ENCODE measurements at regions not wholly inside any gene's neighbourhood (a gene's known extent, or its start where the extent isn't known, plus 50 kb on each side); places are given as distances from the start of the nearest gene placed in this dataset.

DNA sequence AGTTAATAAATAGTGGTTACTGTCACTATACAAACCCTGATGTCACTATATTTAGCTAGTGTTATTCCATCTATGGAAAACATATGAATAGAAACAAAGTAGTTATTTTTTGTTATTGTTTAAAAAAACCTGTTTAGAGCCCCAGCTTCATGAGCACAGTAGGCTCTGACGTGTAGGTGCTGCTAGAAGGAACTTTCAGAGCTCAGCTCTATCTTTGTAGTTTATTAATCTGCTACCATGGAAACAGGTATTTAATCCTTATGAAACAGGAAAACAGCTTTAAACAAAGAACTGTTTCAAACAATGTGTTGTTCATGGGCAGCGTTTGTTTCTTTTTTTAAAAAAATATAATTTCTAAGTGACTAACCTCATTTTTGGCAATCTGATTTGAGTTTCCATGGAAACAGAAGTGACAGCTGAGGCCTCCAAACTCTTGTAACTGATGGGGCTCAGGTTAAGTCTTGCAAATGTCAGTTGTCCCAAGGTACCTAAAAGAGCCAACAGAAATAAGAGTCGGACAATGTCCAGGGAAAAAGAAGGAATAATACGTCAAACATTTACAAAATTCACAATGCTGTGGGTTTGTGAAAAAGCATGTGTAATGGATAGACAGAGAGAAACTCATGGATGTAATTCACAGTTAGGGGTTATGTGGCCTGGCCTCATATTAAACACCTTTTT, 162.0 kb upstream of the C21orf91 start:
- DNase-seq (ENCODE audit: low read depth in 2 of 2): no peak

DNA sequence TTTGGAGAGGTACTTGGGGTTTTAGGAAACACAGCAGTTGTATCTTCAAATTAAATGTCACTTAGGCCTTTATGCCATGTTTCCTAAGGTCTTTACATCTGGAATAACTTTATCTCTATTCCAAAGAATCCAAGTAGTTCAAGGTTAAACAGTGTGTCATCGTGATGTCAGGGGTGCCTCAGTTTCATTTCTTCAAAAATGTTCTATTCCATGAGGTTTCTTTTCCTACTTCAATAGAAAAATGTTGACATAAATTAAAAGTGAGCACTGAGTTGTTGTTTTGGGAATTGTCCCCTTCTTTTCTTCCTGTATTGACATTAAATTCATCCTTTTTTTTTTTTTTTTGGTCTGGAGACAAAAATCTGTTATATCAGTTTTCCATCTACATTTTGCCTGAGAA, 160.6 kb upstream of the C21orf91 start:
- DNase-seq (ENCODE audit: low read depth in 2 of 2): no peak

DNA sequence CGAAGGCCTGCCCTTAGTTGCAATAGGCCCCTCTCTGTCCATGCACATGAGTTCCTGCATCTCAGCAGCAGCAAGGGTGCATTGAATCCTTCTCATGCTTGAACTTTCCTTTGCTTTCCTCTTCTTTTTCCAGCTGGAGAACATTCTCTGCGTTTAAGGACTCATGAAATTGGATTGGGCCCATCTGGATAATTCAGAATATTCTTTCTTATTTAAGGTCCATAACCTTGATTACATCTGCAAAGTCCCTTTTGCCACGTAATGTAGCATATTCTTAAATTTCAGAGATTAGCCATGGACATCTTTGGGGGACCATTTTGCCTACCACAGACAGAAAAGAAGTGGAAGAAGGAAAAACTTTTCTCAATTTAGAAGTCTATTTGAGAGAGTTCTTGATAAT, 159.7 kb upstream of the C21orf91 start:
- no peak for DNase-seq (ENCODE audit: low read depth in 2 of 2)

DNA sequence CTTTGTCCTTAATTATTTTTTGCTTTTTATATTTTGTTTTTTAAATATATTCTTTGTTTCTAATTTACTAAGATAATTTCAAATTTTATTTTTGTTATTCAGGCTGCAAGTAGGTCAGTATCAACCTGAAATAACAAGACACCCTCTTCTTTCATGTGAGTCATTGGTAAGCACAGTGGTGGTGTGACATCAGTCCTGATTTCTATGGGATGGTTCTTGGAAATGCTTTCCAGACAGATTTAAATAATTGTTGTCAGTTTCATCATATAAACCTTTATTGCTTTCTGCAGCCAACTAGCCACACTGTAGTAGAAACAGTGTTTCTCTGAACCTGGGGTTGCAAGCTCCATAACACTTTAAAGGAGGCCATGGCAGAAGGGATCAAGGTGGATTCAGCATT, 157.5 kb upstream of the C21orf91 start:
- no peak for DNase-seq (ENCODE audit: low read depth in 2 of 2)

DNA sequence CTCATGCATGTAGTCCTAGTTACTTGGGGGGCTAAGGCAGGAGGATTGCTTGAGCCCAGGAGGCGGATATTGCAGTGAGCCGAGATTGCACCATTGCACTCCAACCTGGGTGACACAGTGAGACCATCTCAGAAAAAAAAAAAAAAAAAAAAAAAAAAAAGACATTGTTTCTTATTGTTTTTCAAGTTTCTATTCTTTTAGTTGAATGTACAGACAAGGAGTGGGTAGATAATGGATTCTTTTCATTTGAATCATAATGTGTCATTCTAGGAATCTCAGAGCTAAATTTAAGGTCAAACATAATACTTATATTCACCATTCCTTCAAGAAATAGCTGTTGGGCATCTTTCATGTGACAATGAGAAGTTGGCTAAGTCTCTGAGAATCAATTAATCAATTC, 157.0 kb upstream of the C21orf91 start:
- DNase-seq (ENCODE audit: low read depth in 2 of 2): no peak

DNA sequence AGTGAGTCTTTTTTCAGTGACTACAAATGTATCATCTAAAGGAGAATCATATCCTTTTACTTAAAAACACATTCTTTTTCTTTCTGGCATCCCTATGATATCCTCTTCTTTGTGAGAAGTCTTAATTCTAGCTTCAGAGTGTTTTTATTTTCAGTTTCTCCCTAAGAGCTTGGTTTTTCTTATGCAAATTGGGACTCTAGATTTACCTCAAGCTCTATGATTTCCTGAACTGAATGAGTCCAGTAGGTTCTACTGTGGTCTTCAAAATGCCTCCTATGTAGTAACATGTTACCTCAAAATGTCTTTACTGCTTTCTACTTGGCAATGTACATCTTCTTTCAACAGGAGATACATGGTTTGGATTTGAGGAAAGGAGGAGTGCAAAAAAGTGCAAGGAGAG, 148.2 kb upstream of the C21orf91 start:
- DNase-seq (ENCODE audit: low read depth in 2 of 2): no peak

DNA sequence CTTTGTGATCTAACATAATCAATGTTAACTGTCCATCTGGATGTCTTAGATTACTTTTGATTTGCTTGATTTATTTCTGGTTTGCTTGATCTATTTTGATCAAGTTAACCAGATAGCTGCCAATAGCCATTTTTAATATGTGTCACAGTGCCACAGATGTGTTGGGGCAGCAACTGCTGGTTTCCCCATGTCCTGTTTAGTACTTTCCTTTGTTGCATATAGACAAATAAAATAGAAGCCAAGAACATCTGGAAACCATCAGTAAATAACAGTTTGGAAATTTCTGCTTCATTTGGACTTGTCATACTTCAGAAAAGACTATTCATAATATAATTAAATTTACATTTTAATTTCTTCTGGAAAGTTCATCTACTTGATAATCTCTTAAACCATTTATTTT, 145.6 kb upstream of the C21orf91 start:
- DNase-seq (ENCODE audit: low read depth in 2 of 2): no peak

DNA sequence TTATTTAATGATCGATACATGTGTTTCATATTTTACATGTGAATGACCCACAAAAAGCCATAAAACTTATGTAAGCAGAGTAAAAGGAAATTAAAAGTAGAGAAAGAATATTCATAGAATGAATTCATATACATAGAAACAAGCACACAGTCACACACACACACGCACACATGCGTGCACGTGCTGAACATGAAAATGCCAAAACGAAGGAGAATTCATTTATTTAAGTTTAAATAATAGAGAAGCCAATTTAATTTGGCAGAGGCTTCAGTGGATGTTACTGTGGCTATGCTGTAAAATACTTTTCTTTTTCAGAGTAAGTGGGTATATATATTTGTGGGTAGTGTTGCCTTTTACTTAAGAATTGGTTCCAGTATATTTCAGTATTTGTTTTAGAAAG, 145.0 kb upstream of the C21orf91 start:
- no peak for DNase-seq (ENCODE audit: low read depth in 2 of 2)

DNA sequence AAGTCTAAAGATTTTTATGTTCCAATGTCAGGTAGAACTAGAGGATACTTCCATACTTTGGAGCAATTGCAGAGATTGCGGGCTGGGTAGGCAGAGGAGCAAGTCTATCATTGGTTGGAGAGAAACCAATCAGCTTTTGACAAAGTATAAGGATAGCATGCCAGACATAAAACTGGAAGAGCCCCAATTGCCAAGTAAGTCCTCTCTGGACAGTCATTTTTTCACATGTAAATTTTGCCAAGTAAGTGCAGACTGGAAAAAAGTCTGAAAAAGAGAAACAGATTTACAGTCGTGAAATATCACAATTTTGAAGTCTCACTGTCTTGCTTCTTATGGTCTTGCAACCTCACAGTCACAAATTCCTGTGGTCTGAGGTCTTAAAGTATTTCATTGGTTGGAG, 131.4 kb upstream of the C21orf91 start:
- DNase-seq (ENCODE audit: low read depth in 2 of 2): no peak

DNA sequence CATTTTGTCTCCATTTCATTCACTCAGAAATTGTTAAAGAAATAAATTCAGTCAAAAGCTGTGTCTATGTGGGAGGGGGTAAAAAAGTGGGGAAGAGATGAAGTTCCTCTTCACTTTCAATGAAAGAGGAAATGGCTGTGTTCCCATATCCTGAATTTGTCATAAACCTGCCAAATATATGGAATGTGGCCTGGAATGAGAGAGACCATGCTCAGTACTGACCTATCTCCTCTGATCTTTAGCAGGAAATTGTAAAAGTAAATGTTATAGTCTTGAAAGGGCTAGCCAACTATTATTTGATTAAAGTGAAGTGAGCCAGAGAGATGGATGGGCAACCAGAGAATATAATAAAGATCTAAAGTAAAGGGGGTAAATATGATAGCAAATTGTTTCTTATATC, 130.3 kb upstream of the C21orf91 start:
- no peak for DNase-seq (ENCODE audit: low read depth in 2 of 2)

DNA sequence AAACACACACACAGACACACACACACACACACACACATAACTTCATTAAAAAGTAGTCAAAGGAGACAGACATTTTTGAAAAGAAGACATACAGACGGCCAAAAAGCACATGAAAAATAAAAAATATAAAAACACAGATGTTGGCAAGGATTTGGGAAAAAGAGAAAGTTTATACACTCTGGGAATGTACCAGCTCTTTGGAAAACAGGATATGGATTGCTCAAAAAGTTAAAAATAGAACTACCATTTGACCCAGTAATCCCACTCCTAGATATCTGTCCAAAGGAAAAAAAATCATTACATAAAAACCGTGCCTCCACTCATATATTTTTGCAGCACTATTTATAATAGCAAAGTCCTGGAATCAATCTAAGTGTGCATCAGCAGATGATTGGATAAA, 128.4 kb upstream of the C21orf91 start:
- no peak for DNase-seq (ENCODE audit: low read depth in 2 of 2)

DNA sequence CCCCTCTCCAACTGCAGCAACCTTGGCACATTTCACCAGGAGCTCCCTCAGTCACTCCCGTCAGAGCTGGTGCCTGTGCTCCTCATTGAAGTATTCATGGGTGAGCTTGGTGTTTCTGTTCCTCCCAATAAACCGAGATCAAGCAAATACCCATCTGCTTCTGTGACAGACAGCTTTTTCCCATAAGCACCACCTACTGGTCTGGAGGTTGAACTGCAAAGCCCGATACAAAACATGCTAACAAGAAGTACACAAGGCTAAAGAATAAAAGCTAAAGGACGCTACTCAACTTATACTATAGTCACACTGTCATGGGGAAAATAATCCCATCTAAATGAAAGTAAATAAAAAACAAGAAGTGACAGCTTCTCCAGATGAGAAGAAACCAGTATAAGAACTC, 111.9 kb upstream of the C21orf91 start:
- DNase-seq (ENCODE audit: low read depth in 2 of 2): no peak

DNA sequence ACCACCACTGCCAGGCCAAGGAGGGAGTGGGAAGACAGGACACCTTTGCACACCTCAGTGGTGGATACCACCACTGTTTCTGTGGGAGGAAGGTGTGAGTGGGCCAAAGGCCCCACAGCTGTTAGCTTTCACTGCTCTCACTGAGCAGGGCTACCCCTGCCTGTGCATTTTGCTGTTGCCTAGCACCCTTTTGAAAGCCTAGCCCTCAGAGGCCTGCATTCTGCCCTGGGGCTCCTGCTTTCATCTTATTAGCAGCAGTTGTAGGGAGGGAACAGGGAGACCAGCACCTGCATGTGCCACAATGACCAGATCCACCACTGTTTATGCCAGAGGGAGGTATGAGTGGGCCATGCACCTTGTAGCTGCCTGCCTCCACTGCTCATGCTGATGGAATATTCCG, 110.9 kb upstream of the C21orf91 start:
- DNase-seq (ENCODE audit: low read depth in 2 of 2): no peak

DNA sequence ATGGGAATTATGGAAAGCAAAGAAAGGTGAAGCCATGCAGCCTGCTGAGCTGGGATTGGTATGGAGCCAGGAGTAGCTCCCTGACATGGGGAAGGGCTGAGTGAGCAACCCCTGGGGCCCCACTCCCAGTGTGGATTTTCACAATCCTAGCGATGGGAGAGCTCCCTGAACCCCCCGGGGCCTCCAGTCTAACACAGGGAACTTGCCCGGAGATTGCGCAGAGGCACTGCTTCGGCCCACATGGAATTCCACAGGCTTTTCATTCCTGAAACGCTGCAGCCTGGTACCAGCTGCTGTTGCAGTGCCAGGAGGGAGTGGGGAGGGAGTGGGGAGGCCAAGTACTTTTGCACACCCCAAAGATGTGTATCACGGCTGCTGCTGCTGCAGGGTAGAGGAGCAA, 110.4 kb upstream of the C21orf91 start:
- DNase-seq (ENCODE audit: low read depth in 2 of 2): no peak

DNA sequence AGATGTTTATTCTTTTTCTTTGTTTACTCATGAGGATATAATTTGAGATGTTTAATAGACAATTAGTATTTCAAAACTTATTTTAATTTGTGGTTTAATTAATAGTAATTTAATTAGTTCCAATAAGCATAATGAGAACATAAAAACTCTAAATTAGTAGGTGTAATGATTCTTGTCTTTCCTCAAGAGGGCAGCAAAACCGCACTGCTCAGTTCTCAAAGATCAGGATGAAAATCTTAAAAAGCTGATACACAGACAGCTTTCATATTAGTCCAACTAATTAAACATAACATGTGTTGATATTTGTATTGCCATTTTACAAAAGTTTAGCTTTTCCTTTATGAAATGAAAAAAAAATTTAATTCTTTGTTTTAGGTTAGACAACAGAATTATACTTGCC, 106.7 kb upstream of the C21orf91 start:
- DNase-seq (ENCODE audit: low read depth in 2 of 2): no peak

DNA sequence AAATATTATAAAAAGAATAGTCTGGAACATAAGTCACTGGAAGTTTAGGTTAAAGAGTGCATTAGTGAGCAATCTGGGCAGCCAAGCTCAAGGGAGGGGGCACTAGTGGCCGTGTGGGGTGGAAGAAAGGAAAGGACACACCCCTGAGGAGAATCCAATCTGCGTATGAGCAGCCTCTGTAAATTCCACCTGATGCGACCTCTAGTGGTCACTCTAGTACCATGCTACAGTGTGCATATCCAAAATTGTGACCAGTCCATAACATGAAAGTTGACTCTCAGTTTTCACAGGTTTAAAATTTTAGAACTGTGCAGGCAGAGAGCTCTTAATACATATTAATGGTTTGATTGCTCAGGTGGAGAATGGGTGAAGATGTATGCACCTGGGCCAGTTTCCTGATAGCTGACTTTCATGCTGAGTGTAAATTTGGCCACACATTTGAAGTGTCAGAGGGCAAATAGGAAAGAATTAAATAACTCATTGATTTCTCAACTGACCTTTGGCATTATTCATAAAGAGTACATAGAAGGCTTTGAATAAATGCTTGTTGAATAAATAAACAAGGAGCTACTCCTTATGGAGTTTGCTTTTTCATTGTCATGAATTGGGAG, 105.9 kb upstream of the C21orf91 start:
- peak; percentile 5 to 29 for DNase-seq (ENCODE audit: low read depth in 2 of 2)

DNA sequence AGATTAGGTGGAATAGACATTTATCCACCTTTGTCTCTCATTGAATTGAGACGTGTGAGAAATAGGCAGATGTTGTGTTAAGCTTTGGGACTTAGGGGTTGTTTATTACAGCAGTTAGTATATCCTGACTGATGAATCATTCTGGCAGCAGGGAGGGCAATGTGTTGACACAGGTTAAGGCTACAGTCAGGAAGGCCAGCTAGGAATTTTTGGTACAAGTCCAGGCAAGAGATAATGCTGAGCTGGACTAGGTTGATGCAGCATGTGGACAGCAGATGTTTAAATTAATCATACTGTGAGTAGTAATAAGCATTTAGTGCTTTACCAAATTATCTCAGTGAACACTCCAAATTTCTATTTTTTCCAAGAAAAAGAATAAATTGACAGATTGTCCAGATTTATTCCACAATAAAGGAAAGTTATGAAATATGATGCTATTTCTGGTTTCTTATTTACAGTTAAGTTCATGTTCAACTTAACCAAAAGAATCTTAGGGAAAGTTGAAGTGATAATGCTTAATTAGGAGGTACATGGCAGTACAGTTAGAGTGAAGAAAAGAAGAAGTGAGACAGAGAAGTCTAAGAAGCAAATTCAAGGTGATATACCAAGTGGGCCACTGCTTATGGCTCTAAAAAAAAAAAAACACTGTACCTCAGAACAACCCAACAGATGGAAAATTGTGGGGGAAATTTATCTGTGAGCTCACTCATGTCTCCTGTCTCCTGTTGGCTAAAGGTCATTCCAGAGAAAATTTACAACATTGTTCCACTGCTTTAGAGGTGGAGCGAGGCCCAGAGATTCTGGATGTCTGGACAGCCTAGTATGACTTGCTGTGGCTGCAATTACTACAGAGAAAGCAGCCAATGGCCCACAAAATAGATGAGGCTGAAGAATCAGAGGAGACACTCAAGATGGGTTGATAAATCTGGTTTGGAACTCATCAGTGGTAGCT, 102.7 kb upstream of the C21orf91 start:
- DNase-seq (ENCODE audit: low read depth in 2 of 2): no peak

DNA sequence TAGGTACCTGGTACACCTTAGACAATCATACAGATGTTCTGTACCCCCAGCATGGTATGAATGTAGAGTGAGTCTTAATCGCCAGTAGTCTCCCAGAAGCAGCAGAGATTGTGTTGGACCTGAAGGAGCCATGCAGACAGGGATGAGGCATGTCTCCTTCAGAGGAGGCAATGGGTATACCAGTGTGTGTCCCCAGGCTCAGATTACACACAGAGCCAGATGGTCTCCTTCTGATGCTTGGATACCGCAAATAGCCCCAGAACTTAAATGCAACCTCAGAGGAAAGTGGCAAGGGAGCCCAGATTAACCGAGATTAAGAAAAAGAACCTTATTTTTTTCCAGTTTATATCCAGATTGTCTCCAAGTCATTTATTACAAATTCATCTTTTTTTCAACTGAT, 96.8 kb upstream of the C21orf91 start:
- no peak for DNase-seq (ENCODE audit: low read depth in 2 of 2)

DNA sequence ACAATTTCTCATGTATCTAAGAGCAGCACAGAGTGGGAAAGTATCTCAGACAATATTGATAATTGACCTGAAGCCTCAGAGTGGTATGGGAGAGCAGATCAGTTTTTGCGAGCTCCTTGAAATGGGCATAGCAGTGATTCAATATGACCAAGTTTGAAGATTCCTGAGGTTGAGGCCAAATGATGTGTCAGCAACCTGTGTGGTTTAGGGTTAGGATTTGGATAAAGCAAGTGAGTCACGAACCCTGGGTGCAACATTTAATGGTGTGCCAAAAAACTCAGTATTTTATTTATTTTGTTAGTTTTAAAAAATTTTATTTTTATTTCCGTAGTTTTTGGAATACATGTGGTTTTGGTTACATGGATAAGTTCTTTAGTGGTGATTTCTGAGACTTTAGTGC, 92.5 kb upstream of the C21orf91 start:
- no peak for DNase-seq (ENCODE audit: low read depth in 2 of 2)

DNA sequence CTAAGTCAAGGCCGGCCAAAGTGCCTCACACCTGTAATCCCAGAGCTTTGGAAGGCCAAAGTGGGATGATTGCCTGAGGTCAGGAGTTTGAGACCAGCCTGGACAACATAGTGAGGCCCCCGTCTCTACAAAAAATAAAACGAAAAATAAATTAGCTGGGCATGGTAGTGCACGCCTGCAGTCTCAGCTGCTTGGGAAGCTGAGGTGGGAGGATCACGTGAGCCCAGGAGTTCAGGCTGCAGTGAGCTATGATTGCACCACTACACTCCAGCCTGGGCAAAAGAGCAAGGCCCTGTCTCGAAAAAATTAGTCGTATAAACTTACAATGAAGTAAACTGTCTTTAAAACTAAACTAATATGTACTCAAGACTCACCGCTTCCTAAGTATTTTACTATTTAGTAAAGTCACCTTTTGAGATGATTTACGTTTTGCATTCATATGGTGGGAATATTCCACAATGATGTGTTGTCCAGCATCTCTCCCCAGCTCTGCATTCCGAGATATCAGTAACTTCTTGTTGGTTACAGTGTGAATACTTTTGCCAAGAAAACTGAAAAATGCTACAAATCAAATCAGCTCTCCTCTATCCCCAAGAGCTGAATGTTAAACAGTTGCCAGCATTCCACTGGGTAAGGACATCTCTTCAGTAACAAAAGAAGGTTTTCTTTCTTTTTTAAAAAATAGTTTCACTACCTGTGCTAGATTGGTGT, 84.9 kb upstream of the C21orf91 start:
- DNase-seq (ENCODE audit: low read depth in 2 of 2): no peak

DNA sequence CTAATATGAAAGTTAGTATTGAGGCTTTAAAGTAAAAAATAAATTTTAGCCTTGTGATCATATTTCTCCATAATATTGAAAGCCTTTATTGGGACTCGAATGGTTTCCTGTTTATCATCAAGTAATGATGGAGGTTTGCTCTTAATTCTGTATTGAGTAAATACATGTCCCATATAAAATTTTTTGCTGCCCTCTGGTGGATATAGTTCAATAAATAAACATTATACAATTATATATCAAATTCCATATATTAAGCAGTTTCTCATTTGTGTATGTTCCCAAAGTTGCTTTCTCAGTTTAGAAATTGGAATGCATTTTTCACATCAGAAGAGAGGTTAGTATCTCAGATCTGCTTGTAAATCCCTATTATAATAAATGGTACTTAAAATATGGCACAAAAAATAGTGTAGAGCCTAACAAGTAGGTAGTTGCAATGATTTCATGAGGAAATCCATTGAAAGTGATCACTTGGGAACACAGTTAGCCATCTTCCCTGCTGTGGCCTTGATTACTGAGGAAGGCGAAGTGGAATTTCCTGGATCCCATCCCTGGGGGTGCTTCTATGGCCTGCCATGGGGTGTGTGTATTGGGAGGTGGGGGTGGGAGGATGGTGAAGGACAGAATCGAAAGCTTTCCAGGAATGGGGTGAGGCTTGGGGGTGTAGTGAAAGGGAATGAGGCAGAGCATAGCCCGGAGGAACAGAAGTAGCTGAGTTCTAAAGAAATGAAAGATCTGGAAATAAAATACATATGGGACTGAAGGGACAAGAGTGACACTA, 84.1 kb upstream of the C21orf91 start:
- no peak for DNase-seq (ENCODE audit: low read depth in 2 of 2)

All from activated CD4-positive, alpha-beta T cell treated with anti-CD3 and anti-CD28 coated beads for 24 hours (primary cell).